ENCODE measurements at regions not wholly inside any gene's neighbourhood (a gene's known extent, or its start where the extent isn't known, plus 50 kb on each side); places are given as distances from the start of the nearest gene placed in this dataset.

DNA sequence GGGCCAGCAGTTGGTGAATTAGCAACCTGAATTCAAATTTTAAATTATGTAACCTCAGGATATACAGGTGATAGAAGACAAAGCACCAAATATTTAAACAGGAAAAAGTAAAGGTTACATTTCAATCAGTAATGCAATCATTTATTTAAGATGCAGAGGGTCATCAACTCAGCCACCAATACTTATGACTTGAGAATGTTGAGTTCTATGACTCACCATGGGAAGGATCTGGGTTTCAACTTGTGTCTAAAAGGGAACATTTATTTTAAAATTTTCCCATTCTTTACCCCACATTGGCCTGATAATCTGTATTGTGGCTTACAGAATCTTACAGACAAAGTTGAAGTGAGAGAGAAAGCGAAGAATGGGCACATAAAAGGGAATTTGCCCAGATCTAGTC is 418.0 kb downstream of the NDFIP2 start:
- TF ChIP-seq IKZF2 (IDR thresholded peaks at IDR 0.05) (no peak), RELA (IDR thresholded peaks at IDR 0.05; ENCODE audit: borderline replicate concordance, partially characterized antibody) (no peak)
- TF ChIP-seq, protein P1, sequence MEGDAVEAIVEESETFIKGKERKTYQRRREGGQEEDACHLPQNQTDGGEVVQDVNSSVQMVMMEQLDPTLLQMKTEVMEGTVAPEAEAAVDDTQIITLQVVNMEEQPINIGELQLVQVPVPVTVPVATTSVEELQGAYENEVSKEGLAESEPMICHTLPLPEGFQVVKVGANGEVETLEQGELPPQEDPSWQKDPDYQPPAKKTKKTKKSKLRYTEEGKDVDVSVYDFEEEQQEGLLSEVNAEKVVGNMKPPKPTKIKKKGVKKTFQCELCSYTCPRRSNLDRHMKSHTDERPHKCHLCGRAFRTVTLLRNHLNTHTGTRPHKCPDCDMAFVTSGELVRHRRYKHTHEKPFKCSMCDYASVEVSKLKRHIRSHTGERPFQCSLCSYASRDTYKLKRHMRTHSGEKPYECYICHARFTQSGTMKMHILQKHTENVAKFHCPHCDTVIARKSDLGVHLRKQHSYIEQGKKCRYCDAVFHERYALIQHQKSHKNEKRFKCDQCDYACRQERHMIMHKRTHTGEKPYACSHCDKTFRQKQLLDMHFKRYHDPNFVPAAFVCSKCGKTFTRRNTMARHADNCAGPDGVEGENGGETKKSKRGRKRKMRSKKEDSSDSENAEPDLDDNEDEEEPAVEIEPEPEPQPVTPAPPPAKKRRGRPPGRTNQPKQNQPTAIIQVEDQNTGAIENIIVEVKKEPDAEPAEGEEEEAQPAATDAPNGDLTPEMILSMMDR (IDR thresholded peaks at IDR 0.05 in 2 of 3, conservative IDR thresholded peaks at IDR 0.05 in 1 of 3; ENCODE audit: control insufficient read depth in 2 of 3, extremely low read depth in 1 of 3, insufficient read depth in 1 of 3, low read depth in 3 of 3, low read length in 3 of 3) = no peak

Measured in GM12878 (cell line).